Activated B cell treated with CpG ODN at 0.5 μM for 24 hours (primary cell): ENCODE measurements at regions not wholly inside any gene's neighbourhood (a gene's known extent, or its start where the extent isn't known, plus 50 kb on each side); places are given as distances from the start of the nearest gene placed in this dataset.
"Not testable (repeated sequence)": the region's sequence is repeated elsewhere in the genome, so short reads cannot be mapped to it uniquely, and the experiment has no call there.

ENCODE experiments used
- ATAC-seq: fragments of 200-7000 bp; cut with Tn5 transposase; one replicate; pipeline ENCODE4 v1.10.0; 2021; ENCODE audit warnings: low read depth, mild to moderate bottlenecking, moderate library complexity
- CTCF ChIA-PET: fragments of 350-600 bp; sonication (Branson Sonifier 250); formaldehyde crosslinking; loops from one replicate; lab custom pipeline; 2021; ENCODE audit warnings: antibody characterized with exemption; lab: Charles Lee
- POLR2A ChIA-PET: fragments of 350-600 bp; sonication (Branson Sonifier 250); formaldehyde crosslinking; loops from one replicate; lab custom pipeline; 2021; ENCODE audit warnings: antibody characterized with exemption; lab: Charles Lee
- DNase-seq: peaks from one replicate; pipeline ENCODE4 v3.0.0; 2022
- H3K27ac Mint-ChIP-seq: one replicate; pipeline ENCODE4 v1.8.0; 2020; ENCODE audit warnings: mixed read lengths
- H3K27me3 Mint-ChIP-seq: one replicate; pipeline ENCODE4 v1.8.0; 2021; ENCODE audit warnings: mixed read lengths
- H3K36me3 Mint-ChIP-seq: one replicate; pipeline ENCODE4 v1.8.0; 2021; ENCODE audit warnings: low read depth, mixed read lengths
- H3K4me1 Mint-ChIP-seq: one replicate; pipeline ENCODE4 v1.8.0; 2021; ENCODE audit warnings: mixed read lengths
- H3K4me3 Mint-ChIP-seq: one replicate; pipeline ENCODE4 v1.8.0; 2020; ENCODE audit warnings: mild to moderate bottlenecking, mixed read lengths
- H3K9me3 Mint-ChIP-seq: one replicate; pipeline ENCODE4 v1.8.0; 2020; ENCODE audit warnings: mixed read lengths
- intact Hi-C: fragments of 100-400 bp; cut with micrococcal nuclease; formaldehyde crosslinking; loops from one replicate; pipeline ENCODE4 v1.15.1; 2024
- TF ChIP-seq, protein P1 (sequence below): fragments of 200-600 bp; IDR thresholded peaks from one replicate; pipeline ENCODE4 v1.8.0; 2022; ENCODE audit warnings: antibody characterized with exemption, mild to moderate bottlenecking

DNA sequence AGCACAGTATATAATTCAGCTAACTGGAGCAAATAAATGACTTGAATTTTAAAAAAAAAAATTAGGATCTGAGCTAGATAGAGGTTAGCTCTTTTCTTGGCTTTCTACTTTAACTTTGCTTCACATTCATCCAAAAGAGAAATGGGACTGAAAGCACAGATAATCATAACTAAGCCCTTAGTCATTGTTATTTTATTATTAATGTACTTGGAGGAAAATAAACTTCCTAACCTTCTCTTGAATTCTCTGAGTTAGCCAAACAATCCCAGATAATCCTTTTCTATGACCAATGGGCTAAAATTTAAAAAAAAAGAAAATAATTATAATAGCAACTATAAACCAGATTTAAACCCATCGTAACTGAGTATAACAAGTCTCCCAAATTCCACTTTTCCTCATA is 57.6 kb upstream of the RASA1 start:
- ChIA-PET CTCF (no interaction called here), POLR2A (interaction anchor here (0.7 kb wide), 1 partner anchor 89 kb away, joined by 3 read pairs; no protein-coding TSS in a partner anchor)
- DNase-seq (no peak), ATAC-seq (no peak)
- Mint-ChIP-seq H3K27ac (no peak overlapping the region), H3K27me3 (no peaks in the 10 kb centered on the region), H3K9me3 (peaks cover 4% of the 10 kb centered on the region), H3K4me1 (no peaks in the 10 kb centered on the region), H3K36me3 (no peaks in the 10 kb centered on the region), H3K4me3 (no peak overlapping the region)
- intact Hi-C loops = no loop called here
- TF ChIP-seq, protein P1, sequence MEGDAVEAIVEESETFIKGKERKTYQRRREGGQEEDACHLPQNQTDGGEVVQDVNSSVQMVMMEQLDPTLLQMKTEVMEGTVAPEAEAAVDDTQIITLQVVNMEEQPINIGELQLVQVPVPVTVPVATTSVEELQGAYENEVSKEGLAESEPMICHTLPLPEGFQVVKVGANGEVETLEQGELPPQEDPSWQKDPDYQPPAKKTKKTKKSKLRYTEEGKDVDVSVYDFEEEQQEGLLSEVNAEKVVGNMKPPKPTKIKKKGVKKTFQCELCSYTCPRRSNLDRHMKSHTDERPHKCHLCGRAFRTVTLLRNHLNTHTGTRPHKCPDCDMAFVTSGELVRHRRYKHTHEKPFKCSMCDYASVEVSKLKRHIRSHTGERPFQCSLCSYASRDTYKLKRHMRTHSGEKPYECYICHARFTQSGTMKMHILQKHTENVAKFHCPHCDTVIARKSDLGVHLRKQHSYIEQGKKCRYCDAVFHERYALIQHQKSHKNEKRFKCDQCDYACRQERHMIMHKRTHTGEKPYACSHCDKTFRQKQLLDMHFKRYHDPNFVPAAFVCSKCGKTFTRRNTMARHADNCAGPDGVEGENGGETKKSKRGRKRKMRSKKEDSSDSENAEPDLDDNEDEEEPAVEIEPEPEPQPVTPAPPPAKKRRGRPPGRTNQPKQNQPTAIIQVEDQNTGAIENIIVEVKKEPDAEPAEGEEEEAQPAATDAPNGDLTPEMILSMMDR = no peak

DNA sequence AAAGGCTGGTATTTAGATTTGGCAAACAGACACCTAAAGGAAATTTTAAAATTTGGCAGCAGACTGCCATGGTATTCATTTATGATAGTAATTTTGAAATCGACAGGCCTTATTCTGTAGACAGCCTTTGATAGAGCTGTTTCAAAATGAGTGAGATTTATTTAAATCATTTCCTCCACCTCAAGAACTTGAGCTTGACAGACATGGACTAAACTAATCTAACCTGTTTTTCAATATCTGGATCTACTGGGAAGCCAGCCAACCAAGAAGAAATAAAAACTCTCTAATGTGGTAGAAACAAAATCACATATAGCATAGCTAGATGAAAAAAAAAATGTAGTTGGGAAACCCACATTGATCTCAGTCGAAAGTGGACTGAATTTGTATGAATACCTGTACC is 56.9 kb upstream of the RASA1 start:
- H3K27ac Mint-ChIP-seq = no peak overlapping the region
- H3K4me1 Mint-ChIP-seq = no peaks in the 10 kb centered on the region
- DNase-seq (no peak), ATAC-seq (no peak)
- ChIA-PET CTCF (no interaction called here), POLR2A (interaction anchor here (0.7 kb wide), 1 partner anchor 89 kb away, joined by 3 read pairs; no protein-coding TSS in a partner anchor)
- H3K9me3 Mint-ChIP-seq = peaks cover 4% of the 10 kb centered on the region
- TF ChIP-seq, protein P1 = no peak
- intact Hi-C loops = no loop called here
- no peaks in the 10 kb centered on the region for H3K36me3 Mint-ChIP-seq
- H3K27me3 Mint-ChIP-seq = no peaks in the 10 kb centered on the region
- H3K4me3 Mint-ChIP-seq = no peak overlapping the region

DNA sequence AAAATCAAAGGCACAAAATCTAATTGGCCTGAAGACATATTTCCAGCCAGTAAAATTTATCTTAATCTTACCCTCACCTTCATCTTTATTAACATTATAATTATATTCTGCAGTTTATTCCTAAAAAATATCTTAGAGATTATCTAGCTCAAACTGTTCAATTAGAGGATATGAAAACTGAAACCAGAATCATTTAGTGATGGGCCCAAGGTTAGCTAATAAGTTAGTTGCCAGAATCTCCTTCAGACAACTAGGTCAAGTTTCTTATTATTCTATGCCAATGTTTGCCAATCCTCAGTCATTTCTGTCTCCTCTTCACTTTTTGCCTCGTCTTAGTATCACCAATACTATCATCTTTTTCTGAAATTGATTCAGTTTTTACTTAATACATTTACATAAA is 56.0 kb upstream of the RASA1 start:
- Mint-ChIP-seq H3K27me3 (no peaks in the 10 kb centered on the region), H3K4me1 (no peaks in the 10 kb centered on the region), H3K4me3 (no peak overlapping the region), H3K9me3 (peaks cover 4% of the 10 kb centered on the region), H3K36me3 (no peaks in the 10 kb centered on the region), H3K27ac (no peak overlapping the region)
- ATAC-seq = no peak
- no peak for DNase-seq
- TF ChIP-seq, protein P1 = no peak
- CTCF ChIA-PET = no interaction called here
- intact Hi-C loops = no loop called here
- POLR2A ChIA-PET = no interaction called here

DNA sequence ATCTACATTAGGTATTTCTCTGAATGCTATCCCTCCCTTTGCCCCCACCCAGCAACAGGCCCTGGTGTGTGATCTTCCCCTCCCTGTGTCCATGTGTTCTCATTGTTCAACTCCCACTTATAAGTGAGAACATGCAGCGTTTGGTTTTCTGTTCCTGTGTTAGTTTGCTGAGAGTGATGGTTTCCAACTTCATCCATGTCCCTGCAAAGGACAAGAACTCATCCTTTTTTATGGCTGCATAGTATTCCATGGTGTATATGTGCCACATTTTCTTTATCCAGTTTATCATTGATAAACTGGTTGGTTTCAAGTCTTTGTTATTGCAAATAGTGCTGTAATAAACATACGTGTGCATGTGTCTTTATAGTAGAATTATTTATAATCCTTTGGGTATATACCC is 55.5 kb upstream of the RASA1 start:
- H3K27me3 Mint-ChIP-seq, H3K9me3 Mint-ChIP-seq, ATAC-seq, DNase-seq, H3K27ac Mint-ChIP-seq, intact Hi-C loops, H3K36me3 Mint-ChIP-seq, CTCF ChIA-PET, POLR2A ChIA-PET, H3K4me1 Mint-ChIP-seq, H3K4me3 Mint-ChIP-seq: not testable (repeated sequence)

DNA sequence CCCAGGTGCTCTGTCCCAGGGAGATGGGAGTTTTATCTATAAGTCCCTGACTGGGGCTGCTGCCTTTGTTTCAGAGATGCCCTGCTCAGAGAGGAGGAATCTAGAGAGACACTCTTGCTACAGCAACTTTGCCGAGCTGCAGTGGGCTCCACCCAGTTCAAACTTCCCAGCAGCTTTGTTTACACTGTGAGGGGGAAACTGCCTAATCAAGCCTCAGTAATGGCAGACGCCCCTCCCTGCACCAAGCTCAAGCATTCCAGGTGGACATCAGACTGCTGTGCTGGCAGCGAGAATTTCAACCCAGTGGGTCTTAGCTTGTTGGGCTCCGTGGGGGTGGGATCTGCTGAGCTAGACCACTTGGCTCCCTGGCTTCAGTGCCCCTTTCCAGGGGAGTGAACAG is 50.2 kb upstream of the RASA1 start:
- H3K4me3 Mint-ChIP-seq, H3K27ac Mint-ChIP-seq, H3K27me3 Mint-ChIP-seq, POLR2A ChIA-PET, ATAC-seq, H3K36me3 Mint-ChIP-seq, H3K4me1 Mint-ChIP-seq, intact Hi-C loops, DNase-seq, H3K9me3 Mint-ChIP-seq, CTCF ChIA-PET: not testable (repeated sequence)
